GM19328 (cell line): ENCODE measurements at regions not wholly inside any gene's neighbourhood (a gene's known extent, or its start where the extent isn't known, plus 50 kb on each side); places are given as distances from the start of the nearest gene placed in this dataset.
A peak's percentile ranks its signal among the peaks of the same experiment; 100 is the strongest.

ENCODE experiments used
- ATAC-seq: cut with Tn5 transposase; IDR thresholded peaks from one replicate; pipeline ENCODE4 v1.9.1; 2021; ENCODE audit warnings: mild to moderate bottlenecking, moderate library complexity; ENCODE audit not compliant: unreplicated experiment

GRCh38 chr12:97267594-97268202 is 194.9 kb upstream of the RMST start:
- ATAC-seq = no peak

GRCh38 chr12:97272471-97272870 is 190.1 kb upstream of the RMST start:
- no peak for ATAC-seq

- no peak for ATAC-seq
Measured at GRCh38 chr12:97274386-97274785, 188.2 kb upstream of the RMST start.

GRCh38 chr12:97275256-97275655 is 187.3 kb upstream of the RMST start:
- no peak for ATAC-seq

- ATAC-seq = no peak
Measured at GRCh38 chr12:97275728-97276590, 186.6 kb upstream of the RMST start.

GRCh38 chr12:97276661-97277429 is 185.8 kb upstream of the RMST start:
- no peak for ATAC-seq

GRCh38 chr12:97283297-97283696 is 179.3 kb upstream of the RMST start:
- ATAC-seq = no peak

- ATAC-seq = no peak
Measured at GRCh38 chr12:97288531-97288930, 174.1 kb upstream of the RMST start.

GRCh38 chr12:97292588-97292987 is 170.0 kb upstream of the RMST start:
- no peak for ATAC-seq

- ATAC-seq = no peak
Measured at GRCh38 chr12:97293541-97293940, 169.1 kb upstream of the RMST start.

- no peak for ATAC-seq
Measured at GRCh38 chr12:97299847-97300246, 162.8 kb upstream of the RMST start.

GRCh38 chr12:97300431-97300830 is 162.2 kb upstream of the RMST start:
- ATAC-seq = no peak

- ATAC-seq = no peak
Measured at GRCh38 chr12:97300891-97301290, 161.7 kb upstream of the RMST start.

- ATAC-seq = no peak
Measured at GRCh38 chr12:97301576-97301975, 161.0 kb upstream of the RMST start.

GRCh38 chr12:97305651-97306050 is 157.0 kb upstream of the RMST start:
- no peak for ATAC-seq

- peak; percentile 99 for ATAC-seq
Measured at GRCh38 chr12:97306147-97306546, 156.5 kb upstream of the RMST start.

GRCh38 chr12:97308576-97309198 is 153.9 kb upstream of the RMST start:
- ATAC-seq = no peak

GRCh38 chr12:97309921-97310320 is 152.7 kb upstream of the RMST start:
- ATAC-seq = no peak

- no peak for ATAC-seq
Measured at GRCh38 chr12:97312570-97313135, 150.0 kb upstream of the RMST start.

- ATAC-seq = no peak
Measured at GRCh38 chr12:97313471-97314190, 149.0 kb upstream of the RMST start.
